Effector memory CD8-positive, alpha-beta T cell (primary cell): ENCODE measurements at regions not wholly inside any gene's neighbourhood (a gene's known extent, or its start where the extent isn't known, plus 50 kb on each side); places are given as distances from the start of the nearest gene placed in this dataset.
"Not testable (repeated sequence)": the region's sequence is repeated elsewhere in the genome, so short reads cannot be mapped to it uniquely, and the experiment has no call there.

Experiments used
- ATAC-seq: fragments of 150-1000 bp; cut with Tn5 transposase; replicated peaks from 2 replicates; pipeline ENCODE4 v1.10.0; 2021; ENCODE audit warnings: mild to moderate bottlenecking, moderate library complexity
- DNase-seq, 3 experiments: peaks; one replicate each; pipeline ENCODE4 v3.0.0; 2021
- H3K27ac Mint-ChIP-seq, 2 donors: one replicate each; pipeline ENCODE4 v1.8.0; 2022; ENCODE audit warnings: mild to moderate bottlenecking in 2 of 2, mixed read lengths in 2 of 2, moderate library complexity in 2 of 2
- H3K27me3 Mint-ChIP-seq, 2 donors: one replicate each; pipeline ENCODE4 v1.8.0; 2022; ENCODE audit warnings: mixed read lengths in 2 of 2
- H3K36me3 Mint-ChIP-seq: one replicate; pipeline ENCODE4 v1.8.0; 2022; ENCODE audit warnings: mild to moderate bottlenecking, moderate library complexity, mixed read lengths; ENCODE audit not compliant: insufficient read depth
- H3K4me1 Mint-ChIP-seq, 2 donors: one replicate each; pipeline ENCODE4 v1.8.0; 2022; ENCODE audit warnings: low read depth in 2 of 2, mixed read lengths in 2 of 2
- H3K4me3 Mint-ChIP-seq, 2 donors: one replicate each; pipeline ENCODE4 v1.8.0; 2022; ENCODE audit warnings: mild to moderate bottlenecking in 2 of 2, mixed read lengths in 2 of 2, moderate library complexity in 2 of 2
- H3K9me3 Mint-ChIP-seq, 2 donors: one replicate each; pipeline ENCODE4 v1.8.0; 2022; ENCODE audit warnings: mixed read lengths in 2 of 2

DNA sequence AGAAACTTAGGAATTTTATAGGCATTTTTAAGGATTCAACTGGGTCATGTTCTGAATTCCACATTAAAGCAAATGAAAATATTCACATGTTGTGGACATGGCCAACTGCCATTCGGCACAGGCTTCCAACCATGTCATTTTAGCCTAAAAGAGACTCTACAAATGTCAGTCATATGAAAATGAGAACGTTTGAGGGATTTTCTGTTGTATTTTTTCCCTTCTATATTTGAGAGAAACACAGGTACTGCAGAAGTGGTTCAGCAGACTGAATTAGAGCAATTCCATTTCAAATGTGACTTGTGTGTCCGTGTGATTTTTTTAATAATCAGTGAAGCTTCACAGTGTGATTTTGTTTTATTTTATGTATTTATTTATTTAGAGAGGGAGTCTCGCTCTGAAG lies 124.3 kb downstream of the TP53TG3F start:
- H3K36me3 Mint-ChIP-seq, ATAC-seq, H3K27me3 Mint-ChIP-seq, H3K27ac Mint-ChIP-seq, H3K4me1 Mint-ChIP-seq, H3K4me3 Mint-ChIP-seq, DNase-seq, H3K9me3 Mint-ChIP-seq: not testable (repeated sequence)

DNA sequence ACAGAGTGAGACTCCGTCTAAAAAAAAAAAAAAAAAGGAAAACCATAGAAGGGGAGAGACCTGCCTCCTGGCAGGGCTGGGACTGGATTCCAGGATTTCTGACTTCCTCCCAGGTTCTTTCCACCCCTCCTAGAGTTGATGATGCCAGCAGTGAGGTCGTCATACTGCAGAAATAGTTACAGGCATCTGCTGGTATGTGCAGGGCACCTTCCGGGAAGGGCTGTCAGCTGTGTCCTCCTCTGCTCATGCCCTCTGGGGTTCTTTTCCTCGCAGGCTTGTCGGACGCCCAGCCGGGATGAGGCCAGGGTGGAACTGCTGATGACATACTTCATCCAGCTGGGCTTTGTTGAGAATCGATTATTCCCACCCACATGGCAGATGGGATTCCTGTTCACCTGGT lies 129.2 kb downstream of the TP53TG3F start:
- not testable (repeated sequence) for H3K4me1 Mint-ChIP-seq, H3K9me3 Mint-ChIP-seq, H3K27me3 Mint-ChIP-seq

DNA sequence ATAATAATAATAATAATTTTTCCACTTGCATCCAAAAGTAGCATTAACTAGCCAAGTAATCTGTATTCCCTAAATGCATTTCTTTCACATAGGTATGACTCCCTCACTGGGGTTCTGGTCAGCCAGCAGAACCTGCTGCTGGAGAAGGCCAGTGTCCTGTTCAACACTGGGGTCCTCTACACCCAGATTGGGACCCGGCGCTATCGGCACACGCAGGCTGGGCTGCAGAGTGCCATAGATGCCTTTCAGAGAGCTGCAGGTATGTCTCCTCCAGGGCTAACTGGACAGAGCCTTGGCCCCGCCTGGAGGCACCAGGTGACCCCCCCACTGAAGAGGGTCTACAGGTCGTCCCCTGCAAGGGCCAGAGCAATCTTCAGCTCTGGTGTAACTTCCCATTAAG lies 133.9 kb downstream of the TP53TG3F start:
- H3K27me3 Mint-ChIP-seq, H3K4me3 Mint-ChIP-seq, DNase-seq, H3K4me1 Mint-ChIP-seq, ATAC-seq, H3K36me3 Mint-ChIP-seq, H3K9me3 Mint-ChIP-seq, H3K27ac Mint-ChIP-seq: not testable (repeated sequence)

More for the DNA sequence above, 129.2 kb downstream of the TP53TG3F start:
- not testable (repeated sequence) for H3K27ac Mint-ChIP-seq, H3K4me3 Mint-ChIP-seq, DNase-seq, ATAC-seq, H3K36me3 Mint-ChIP-seq

DNA sequence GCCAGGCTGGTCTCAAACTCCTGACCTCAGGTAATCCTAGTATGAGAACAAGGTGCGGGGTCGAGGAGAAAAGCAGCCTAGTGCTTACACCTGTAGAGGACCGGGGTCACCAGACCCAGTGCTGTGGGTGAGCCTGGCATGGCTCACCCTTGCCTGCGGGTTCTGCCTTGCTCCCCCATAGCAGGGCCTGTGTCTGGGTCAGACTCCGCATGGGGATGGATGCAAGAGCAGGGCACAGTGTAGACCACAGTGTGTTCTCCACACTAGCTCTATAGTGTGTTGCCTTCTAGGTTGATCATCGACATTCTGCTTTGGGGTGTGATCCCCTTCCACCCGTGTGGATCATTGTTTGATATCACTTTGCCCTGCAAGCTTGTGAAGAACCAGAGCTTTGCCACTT lies 135.7 kb downstream of the TP53TG3F start:
- DNase-seq, H3K27me3 Mint-ChIP-seq, H3K4me3 Mint-ChIP-seq, H3K36me3 Mint-ChIP-seq, H3K9me3 Mint-ChIP-seq, ATAC-seq, H3K4me1 Mint-ChIP-seq, H3K27ac Mint-ChIP-seq: not testable (repeated sequence)

DNA sequence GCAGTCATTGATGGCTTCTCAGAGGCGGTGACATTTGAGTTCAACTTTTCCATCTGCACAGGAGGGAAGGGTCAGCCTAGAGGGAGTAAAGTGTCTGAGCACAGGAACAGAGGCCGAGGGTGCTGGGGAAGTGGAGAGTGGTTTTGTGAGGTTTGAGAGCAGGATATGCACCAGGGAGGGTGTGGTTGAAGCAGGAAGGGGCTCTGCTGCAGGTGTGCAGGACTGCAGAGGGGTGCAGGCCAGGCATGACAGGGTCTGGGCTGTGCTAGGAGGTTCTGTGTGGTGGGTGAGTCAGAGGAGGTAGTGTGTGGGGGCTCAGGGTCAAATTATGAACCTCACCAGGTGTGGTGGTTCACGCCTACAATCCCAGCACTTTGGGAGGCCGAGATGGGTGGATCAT lies 141.6 kb downstream of the TP53TG3F start:
- H3K36me3 Mint-ChIP-seq, H3K4me3 Mint-ChIP-seq, H3K9me3 Mint-ChIP-seq, ATAC-seq, H3K27me3 Mint-ChIP-seq, H3K4me1 Mint-ChIP-seq, H3K27ac Mint-ChIP-seq, DNase-seq: not testable (repeated sequence)

DNA sequence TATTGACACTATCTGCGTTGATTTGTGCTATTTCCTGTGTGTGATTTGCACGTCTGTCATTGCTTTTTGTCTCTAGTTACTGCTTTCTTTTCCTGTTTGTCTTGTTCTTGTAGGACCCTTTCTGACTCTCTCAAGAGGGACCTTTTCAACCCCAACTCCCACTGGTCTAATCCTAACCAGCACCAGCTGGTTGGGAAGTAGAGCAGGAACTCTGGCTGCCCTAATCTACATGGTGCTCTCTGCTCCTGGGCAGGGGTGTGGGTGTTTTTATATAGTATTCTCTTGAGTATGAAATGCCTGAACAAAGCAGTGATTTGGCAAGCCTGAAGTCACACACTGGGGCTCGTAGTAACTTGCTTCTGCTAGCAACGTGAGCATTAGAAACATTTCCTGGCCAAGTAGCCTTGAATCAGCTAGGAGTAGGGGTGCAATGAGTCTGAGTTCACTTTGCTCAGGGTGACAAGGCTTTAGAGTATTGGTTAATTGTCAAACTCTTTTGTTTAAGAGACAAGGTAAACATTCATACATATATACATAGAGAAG lies 164.2 kb downstream of the TP53TG3F start:
- DNase-seq, ATAC-seq, H3K27ac Mint-ChIP-seq, H3K27me3 Mint-ChIP-seq, H3K4me3 Mint-ChIP-seq, H3K9me3 Mint-ChIP-seq, H3K36me3 Mint-ChIP-seq, H3K4me1 Mint-ChIP-seq: not testable (repeated sequence)

DNA sequence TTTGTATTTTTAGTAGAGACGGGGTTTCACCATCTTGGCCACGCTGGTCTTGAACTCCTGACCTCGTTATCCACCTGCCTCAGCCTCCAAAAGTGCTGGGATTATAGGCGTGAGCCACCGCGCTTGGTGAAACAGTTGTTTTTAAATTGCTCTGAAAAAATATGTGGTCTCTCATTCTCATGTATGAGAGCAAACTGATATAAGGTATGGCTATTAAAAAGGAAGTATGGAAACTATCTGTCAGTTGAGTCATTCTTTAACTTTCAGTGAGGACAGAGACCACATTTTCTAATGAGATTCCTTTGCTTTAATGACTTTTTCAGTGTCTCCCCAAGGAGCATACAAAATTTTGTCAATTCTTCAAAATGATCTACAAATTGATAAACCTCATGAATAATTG lies 169.5 kb downstream of the TP53TG3F start:
- not testable (repeated sequence) for H3K9me3 Mint-ChIP-seq

DNA sequence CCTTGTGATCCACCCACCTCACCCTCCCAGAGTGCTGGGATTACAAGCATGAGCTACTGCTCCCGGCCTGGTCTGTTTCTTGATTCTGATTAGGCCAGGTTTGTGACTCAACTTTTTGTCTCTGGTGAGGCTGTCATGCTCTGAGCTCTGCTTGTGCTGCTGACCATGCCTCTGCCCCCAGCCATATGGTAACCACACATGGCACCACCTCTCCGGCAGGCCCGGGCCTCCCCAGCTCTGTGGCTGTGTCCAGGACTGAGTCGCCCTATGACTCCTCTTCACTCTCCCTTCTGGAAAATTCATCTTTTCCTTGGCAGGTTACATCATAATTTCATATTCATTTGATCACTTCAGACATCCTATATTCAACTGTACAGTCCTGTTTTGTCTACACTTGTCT lies 172.3 kb downstream of the TP53TG3F start:
- not testable (repeated sequence) for H3K27me3 Mint-ChIP-seq

More for the DNA sequence above, 169.5 kb downstream of the TP53TG3F start:
- H3K27me3 Mint-ChIP-seq, H3K4me1 Mint-ChIP-seq, H3K27ac Mint-ChIP-seq, DNase-seq, H3K36me3 Mint-ChIP-seq, H3K4me3 Mint-ChIP-seq, ATAC-seq: not testable (repeated sequence)

DNA sequence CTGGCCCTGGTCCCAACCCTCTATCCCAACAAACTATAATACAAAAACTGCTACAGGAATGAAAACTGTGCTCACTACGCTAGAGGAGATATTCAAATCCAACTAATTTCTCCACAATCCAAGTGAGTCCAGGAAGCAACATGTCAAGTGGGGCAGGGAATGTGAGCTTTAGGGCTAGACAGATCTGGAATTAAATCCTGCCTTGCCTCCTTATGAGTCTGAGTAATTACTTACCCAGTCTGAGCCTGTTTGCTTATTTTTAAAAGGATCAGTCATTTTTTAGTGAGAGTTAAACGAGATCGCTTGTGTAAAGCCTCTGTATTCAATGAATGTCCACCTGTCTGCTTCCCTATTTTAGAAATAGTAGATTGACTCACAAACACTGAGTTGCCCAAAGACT lies 174.6 kb downstream of the TP53TG3F start:
- not testable (repeated sequence) for H3K4me3 Mint-ChIP-seq, H3K4me1 Mint-ChIP-seq, H3K36me3 Mint-ChIP-seq, H3K27me3 Mint-ChIP-seq, ATAC-seq, H3K27ac Mint-ChIP-seq, H3K9me3 Mint-ChIP-seq, DNase-seq

More for the DNA sequence above, 172.3 kb downstream of the TP53TG3F start:
- not testable (repeated sequence) for H3K27ac Mint-ChIP-seq, H3K4me3 Mint-ChIP-seq, ATAC-seq, DNase-seq, H3K4me1 Mint-ChIP-seq, H3K36me3 Mint-ChIP-seq, H3K9me3 Mint-ChIP-seq

DNA sequence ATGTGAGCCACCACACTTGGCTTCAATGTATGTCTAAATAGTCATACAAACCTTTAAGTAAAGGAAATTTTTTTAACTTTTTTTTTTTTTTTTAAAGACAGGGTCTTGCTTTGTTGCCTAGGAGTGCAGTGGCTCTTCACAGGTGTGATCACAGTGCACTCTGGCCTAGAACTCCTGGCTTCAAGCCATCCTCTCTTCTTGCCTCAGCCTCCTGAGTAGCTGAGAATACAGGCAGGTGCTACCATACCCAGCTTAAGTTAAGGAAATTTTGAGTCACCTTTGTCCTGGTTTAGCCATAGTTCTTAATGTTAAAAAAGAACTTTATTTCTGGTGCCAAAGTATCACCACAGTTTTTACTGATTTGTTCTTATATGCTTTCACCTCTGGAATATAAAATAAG lies 177.3 kb downstream of the TP53TG3F start:
- H3K9me3 Mint-ChIP-seq, H3K36me3 Mint-ChIP-seq, H3K27ac Mint-ChIP-seq, ATAC-seq, H3K27me3 Mint-ChIP-seq, H3K4me3 Mint-ChIP-seq, H3K4me1 Mint-ChIP-seq, DNase-seq: not testable (repeated sequence)

DNA sequence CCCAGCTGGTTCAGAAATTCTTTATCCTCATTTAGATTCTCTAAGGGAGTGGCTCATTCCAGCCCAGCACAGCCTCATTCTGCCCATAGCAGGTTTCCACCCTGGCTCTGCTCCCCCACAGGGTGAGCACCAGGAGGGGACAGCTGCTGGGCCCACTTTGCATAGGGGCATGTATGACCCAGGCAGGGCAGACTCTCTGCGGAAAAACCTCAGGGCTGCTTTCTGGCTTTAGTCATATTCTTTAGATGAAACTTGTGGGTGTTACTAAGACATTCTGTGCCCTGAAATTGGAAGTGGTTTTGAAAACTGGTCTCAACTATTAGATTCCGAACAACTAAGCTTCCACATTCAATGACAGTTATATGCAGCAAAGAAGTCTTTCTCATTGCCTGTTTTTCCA lies 183.9 kb downstream of the TP53TG3F start:
- not testable (repeated sequence) for H3K36me3 Mint-ChIP-seq, H3K27me3 Mint-ChIP-seq, DNase-seq

DNA sequence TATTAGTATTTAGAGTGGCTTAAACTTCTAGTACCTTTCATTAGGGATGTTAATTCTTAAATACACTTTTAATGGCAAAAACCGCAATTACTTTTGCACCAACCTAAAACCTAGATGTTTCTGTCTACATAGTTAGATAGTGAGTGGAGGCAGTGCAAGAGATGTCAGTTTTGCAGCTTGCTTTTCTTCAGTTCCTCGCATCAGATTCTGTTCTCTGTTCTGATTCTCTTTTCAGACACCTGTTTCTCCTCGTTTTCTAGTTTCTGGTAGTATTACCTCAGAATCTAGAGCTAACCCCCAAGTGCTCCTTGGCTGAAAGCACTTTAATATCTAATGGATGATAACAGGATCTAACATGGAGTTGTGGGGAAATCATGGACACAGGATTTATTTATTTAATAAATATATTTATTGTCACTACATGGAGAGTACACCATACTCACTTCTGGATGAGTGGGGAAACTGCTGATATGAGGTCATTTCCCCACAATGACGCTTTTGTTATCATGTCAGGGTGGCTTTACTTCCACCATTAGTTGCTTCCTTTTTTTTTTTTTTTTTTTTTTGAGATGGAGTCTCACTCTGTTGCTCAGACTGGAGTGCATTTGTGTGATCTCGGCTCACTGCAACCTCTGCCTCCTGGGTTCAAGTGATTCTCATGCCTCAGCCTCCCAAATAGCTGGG lies 184.4 kb downstream of the TP53TG3F start:
- H3K9me3 Mint-ChIP-seq, H3K27ac Mint-ChIP-seq, H3K4me1 Mint-ChIP-seq, ATAC-seq, H3K36me3 Mint-ChIP-seq, DNase-seq, H3K4me3 Mint-ChIP-seq, H3K27me3 Mint-ChIP-seq: not testable (repeated sequence)

More for the DNA sequence above, 183.9 kb downstream of the TP53TG3F start:
- H3K4me1 Mint-ChIP-seq, ATAC-seq, H3K27ac Mint-ChIP-seq, H3K4me3 Mint-ChIP-seq, H3K9me3 Mint-ChIP-seq: not testable (repeated sequence)

DNA sequence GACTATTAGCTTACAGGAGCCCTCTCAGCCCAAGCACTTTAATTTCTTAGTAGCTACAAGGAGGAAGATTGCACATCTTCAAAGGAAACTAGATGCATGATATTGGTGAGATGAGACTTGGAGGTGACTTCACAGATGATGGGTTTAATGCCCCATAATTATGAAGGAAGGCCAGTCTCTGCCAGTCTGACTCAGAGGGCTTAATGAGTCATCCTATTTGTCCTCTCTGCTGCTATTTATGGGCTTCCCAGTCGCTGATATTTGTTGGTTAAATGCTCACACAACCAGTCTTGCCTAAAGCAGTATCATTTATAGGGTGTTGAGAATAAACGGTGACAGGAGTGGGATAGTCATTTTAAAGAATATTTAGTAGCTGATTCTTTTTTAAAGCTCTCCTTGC lies 187.0 kb downstream of the TP53TG3F start:
- H3K4me1 Mint-ChIP-seq, ATAC-seq, H3K27ac Mint-ChIP-seq, H3K4me3 Mint-ChIP-seq, H3K36me3 Mint-ChIP-seq, H3K27me3 Mint-ChIP-seq, H3K9me3 Mint-ChIP-seq, DNase-seq: not testable (repeated sequence)

DNA sequence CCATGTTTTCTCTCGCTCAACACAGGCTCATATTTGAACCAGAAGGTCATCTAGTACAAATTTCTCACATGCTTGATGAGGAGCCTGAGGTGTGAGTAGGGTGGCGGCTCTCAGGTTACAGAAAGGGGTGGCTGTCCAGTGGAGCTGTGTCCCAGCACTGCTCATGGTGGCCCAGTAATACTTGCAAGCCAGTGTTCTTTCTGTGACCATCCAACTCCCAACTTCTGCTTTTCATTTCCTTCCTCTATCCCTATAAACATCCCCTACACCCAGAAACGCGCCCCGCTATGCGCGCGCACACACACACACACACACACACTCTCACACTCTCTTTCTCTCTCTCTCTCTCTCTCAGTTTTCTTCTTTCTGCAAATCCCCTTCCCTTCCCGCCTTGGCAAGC lies 196.3 kb downstream of the TP53TG3F start:
- DNase-seq, H3K4me1 Mint-ChIP-seq, H3K27ac Mint-ChIP-seq, ATAC-seq, H3K4me3 Mint-ChIP-seq, H3K27me3 Mint-ChIP-seq, H3K36me3 Mint-ChIP-seq, H3K9me3 Mint-ChIP-seq: not testable (repeated sequence)
